ENCODE measurements at regions not wholly inside any gene's neighbourhood (a gene's known extent, or its start where the extent isn't known, plus 50 kb on each side); places are given as distances from the start of the nearest gene placed in this dataset.
"Not testable (repeated sequence)": the region's sequence is repeated elsewhere in the genome, so short reads cannot be mapped to it uniquely, and the experiment has no call there.

DNA sequence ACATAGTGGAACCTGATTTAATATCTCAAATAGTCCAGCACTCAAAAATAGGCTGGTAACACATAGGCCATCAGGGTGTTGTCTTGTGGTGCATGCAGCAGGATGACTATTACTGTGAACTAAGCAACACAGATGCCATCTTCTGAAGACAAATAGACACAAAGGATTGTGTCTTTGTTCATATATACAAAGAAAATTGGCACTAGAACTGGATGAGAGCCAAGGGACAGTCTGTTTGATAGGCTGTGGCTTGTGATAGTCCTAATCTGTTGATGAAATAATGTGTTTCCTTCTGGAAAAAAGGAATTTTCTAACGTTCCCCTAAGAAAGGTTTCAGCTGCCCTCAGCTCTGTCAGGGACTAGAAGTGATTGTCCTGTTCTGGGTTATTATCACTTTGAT, 129.8 kb downstream of the TPBG start:
- Histone ChIP-seq H3K4me1 (no peaks in the 10 kb centered on the region), H3K27me3 (ENCODE audit: insufficient read depth in 3 of 3, low read length in 2 of 3) (no peaks in the 10 kb centered on the region), H3K27ac (no peak overlapping the region), H3K4me3 (no peak overlapping the region), H3K9me3 (peaks cover 4% of the 10 kb centered on the region), H3K36me3 (ENCODE audit: insufficient read depth in 1 of 2, low read depth in 1 of 2) (no peaks in the 10 kb centered on the region)
- no peak for DNase-seq
- 11 to 26% (median 14%) methylated on average over 1 of the region's 1 CpG for WGBS, 3 donors
- TF ChIP-seq, protein P1, sequence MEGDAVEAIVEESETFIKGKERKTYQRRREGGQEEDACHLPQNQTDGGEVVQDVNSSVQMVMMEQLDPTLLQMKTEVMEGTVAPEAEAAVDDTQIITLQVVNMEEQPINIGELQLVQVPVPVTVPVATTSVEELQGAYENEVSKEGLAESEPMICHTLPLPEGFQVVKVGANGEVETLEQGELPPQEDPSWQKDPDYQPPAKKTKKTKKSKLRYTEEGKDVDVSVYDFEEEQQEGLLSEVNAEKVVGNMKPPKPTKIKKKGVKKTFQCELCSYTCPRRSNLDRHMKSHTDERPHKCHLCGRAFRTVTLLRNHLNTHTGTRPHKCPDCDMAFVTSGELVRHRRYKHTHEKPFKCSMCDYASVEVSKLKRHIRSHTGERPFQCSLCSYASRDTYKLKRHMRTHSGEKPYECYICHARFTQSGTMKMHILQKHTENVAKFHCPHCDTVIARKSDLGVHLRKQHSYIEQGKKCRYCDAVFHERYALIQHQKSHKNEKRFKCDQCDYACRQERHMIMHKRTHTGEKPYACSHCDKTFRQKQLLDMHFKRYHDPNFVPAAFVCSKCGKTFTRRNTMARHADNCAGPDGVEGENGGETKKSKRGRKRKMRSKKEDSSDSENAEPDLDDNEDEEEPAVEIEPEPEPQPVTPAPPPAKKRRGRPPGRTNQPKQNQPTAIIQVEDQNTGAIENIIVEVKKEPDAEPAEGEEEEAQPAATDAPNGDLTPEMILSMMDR (IDR thresholded peaks at IDR 0.05), result no peak
- no peak for ATAC-seq
- intact Hi-C loops (cut with DNase I), result no loop called here

DNA sequence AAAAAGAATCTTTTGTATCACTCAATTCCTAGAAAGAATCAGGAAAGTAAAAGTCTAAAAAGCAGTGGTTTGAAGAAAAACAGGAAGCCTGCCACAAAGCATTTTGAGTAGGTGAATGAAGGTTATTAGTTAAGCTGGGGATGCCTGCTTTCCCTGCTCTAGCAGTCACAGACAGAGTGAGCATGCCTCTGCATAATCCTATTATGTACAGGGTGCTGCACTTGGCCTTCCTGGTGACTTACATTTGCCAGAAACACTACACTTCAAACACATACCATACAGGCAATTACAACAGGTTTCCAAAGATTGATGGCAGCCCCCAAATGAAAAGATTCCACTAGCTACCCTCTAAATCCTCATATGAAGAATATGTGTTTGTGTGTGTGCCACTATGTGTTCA, 130.8 kb downstream of the TPBG start:
- Histone ChIP-seq H3K4me3 (no peak overlapping the region), H3K9me3 (peaks cover 2% of the 10 kb centered on the region), H3K4me1 (no peaks in the 10 kb centered on the region), H3K27me3 (ENCODE audit: insufficient read depth in 3 of 3, low read length in 2 of 3) (no peaks in the 10 kb centered on the region), H3K27ac (no peak overlapping the region), H3K36me3 (ENCODE audit: insufficient read depth in 1 of 2, low read depth in 1 of 2) (no peaks in the 10 kb centered on the region)
- intact Hi-C loops (cut with DNase I), result no loop called here
- ATAC-seq, result no peak
- TF ChIP-seq, protein P1 (IDR thresholded peaks at IDR 0.05), result no peak
- no peak for DNase-seq

- 79 to 88% (median 82%) methylated on average over 5 of the region's 5 CpGs for WGBS, 3 donors
- H3K4me3 ChIP-seq; H3K27ac ChIP-seq; ATAC-seq; H3K4me1 ChIP-seq; H3K36me3 ChIP-seq (ENCODE audit: insufficient read depth in 1 of 2, low read depth in 1 of 2); H3K27me3 ChIP-seq (ENCODE audit: insufficient read depth in 3 of 3, low read length in 2 of 3); intact Hi-C loops (cut with DNase I); DNase-seq; H3K9me3 ChIP-seq: not testable (repeated sequence)
Measured at GRCh38 chr6:82501901-82502300, 138.3 kb downstream of the TPBG start.

- H3K4me3 ChIP-seq, result no peak overlapping the region
- intact Hi-C loops (cut with DNase I), result no loop called here
- WGBS, 3 donors, result 54 to 80% (median 56%) methylated on average over 1 of the region's 1 CpG
Measured at GRCh38 chr6:82506526-82506925, 142.9 kb downstream of the TPBG start.

DNA sequence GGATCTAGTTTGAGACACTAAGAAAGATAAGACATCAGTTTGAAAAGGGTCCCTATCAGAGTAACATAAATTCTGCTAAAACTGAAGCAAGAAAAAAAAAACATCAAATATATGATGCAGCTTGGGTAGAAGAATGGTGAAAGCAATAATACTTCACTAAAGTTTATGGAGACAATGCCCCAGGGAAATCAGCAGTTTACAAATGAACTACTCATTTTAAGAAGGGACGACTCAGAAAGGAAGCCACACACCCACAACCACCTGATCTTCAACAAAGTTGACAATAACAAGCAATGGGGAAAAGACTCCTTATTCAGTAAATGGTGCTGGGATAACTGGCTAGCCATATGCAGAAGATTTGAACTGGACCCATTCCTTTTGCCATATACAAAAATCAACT, 143.5 kb downstream of the TPBG start:
- Histone ChIP-seq H3K27ac (no peak overlapping the region), H3K4me3 (no peak overlapping the region), H3K36me3 (ENCODE audit: insufficient read depth in 1 of 2, low read depth in 1 of 2) (no peaks in the 10 kb centered on the region), H3K9me3 (no peaks in the 10 kb centered on the region), H3K27me3 (ENCODE audit: insufficient read depth in 3 of 3, low read length in 2 of 3) (no peaks in the 10 kb centered on the region), H3K4me1 (no peaks in the 10 kb centered on the region)
- DNase-seq (no peak), ATAC-seq (no peak)
- WGBS, 3 donors, result 33 to 62% (median 38%) methylated on average over 1 of the region's 1 CpG
- intact Hi-C loops (cut with DNase I), result no loop called here
- TF ChIP-seq, protein P1 (IDR thresholded peaks at IDR 0.05), result no peak

More at GRCh38 chr6:82506526-82506925, 142.9 kb downstream of the TPBG start:
- ATAC-seq, result no peak
- TF ChIP-seq, protein P1 (IDR thresholded peaks at IDR 0.05), result no peak
- DNase-seq, result no peak
- H3K27me3 ChIP-seq (ENCODE audit: insufficient read depth in 3 of 3, low read length in 2 of 3), result no peaks in the 10 kb centered on the region
- H3K9me3 ChIP-seq, result no peaks in the 10 kb centered on the region
- no peak overlapping the region for H3K27ac ChIP-seq
- no peaks in the 10 kb centered on the region for H3K4me1 ChIP-seq
- H3K36me3 ChIP-seq (ENCODE audit: insufficient read depth in 1 of 2, low read depth in 1 of 2), result no peaks in the 10 kb centered on the region

Data from psoas muscle (tissue), 7 donors.